Muscle of leg (tissue), 3 donors: ENCODE measurements at regions not wholly inside any gene's neighbourhood (a gene's known extent, or its start where the extent isn't known, plus 50 kb on each side); places are given as distances from the start of the nearest gene placed in this dataset.
A peak's percentile ranks its signal among the peaks of the same experiment; 100 is the strongest.

Experiments used
- DNase-seq: peaks from one replicate; pipeline ENCODE4 v3.0.0; 2013
- H3K27ac ChIP-seq: one replicate; pipeline ENCODE4 v1.5.1; 2013; ENCODE audit warnings: mild to moderate bottlenecking, low read length, control low read depth
- H3K27me3 ChIP-seq: one replicate; pipeline ENCODE4 v1.6.1; 2013; ENCODE audit warnings: low read length; ENCODE audit not compliant: control insufficient read depth, insufficient read depth
- H3K36me3 ChIP-seq: one replicate; pipeline ENCODE4 v1.6.1; 2013; ENCODE audit warnings: low read length; ENCODE audit not compliant: control insufficient read depth, insufficient read depth
- H3K4me1 ChIP-seq: one replicate; pipeline ENCODE4 v1.6.1; 2013; ENCODE audit warnings: low read length; ENCODE audit not compliant: control insufficient read depth, insufficient read depth
- H3K4me3 ChIP-seq: one replicate; pipeline ENCODE4 v1.5.1; 2013; ENCODE audit warnings: low read length, control low read depth
- H3K9me3 ChIP-seq: replicated peaks from 2 replicates; pipeline ENCODE4 v1.6.1; 2013; ENCODE audit warnings: low read depth, low read length; ENCODE audit not compliant: control insufficient read depth
- WGBS: methylation state at CpG from one replicate; pipeline ENCODE4 v1.1.5; 2013; ENCODE audit warnings: missing lambda C conversion rate; ENCODE audit not compliant: insufficient coverage; 5-methylcytosine and 5-hydroxymethylcytosine counted together

- WGBS = 36% methylated on average over 3 of the region's 3 CpGs
- Histone ChIP-seq H3K9me3 (no peaks in the 10 kb centered on the region), H3K36me3 (no peaks in the 10 kb centered on the region), H3K27me3 (no peaks in the 10 kb centered on the region), H3K4me3 (no peak overlapping the region), H3K27ac (no peak overlapping the region), H3K4me1 (no peaks in the 10 kb centered on the region)
- no peak for DNase-seq
Observed at GRCh38 chr3:102529452-102529851, 94.6 kb downstream of the ZPLD1 start.

- H3K4me1 ChIP-seq = no peaks in the 10 kb centered on the region
- no peak overlapping the region for H3K27ac ChIP-seq
- no peaks in the 10 kb centered on the region for H3K36me3 ChIP-seq
- H3K27me3 ChIP-seq = no peaks in the 10 kb centered on the region
- H3K9me3 ChIP-seq = no peaks in the 10 kb centered on the region
- WGBS = 100% methylated on average over 1 of the region's 4 CpGs
- no peak for DNase-seq
- H3K4me3 ChIP-seq = no peak overlapping the region
Observed at GRCh38 chr3:102530415-102531181, 95.8 kb downstream of the ZPLD1 start.

- DNase-seq = no peak
Observed at GRCh38 chr3:102531686-102532085, 96.9 kb downstream of the ZPLD1 start.

DNA sequence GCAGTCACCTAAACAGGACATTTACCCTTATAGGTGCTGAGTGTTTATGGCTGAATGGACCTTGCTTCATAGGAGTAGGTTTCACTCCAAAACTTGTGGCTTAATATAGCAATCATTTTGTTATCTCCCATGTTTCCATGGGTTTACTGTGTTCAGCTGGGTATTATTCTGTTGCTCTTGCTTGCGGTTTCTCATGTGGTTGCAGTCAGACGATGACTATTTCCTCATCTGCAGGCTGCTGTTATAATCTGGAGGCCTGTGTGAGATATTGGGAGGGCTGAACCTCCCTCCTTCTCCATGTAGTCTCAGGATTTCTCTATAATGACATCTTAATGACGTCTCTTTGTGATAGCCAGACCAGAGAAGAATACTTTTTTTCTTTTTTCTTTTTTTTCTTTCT, 98.1 kb downstream of the ZPLD1 start:
- 100% methylated on average over 1 of the region's 3 CpGs for WGBS
- H3K36me3 ChIP-seq = no peaks in the 10 kb centered on the region

More at GRCh38 chr3:102531686-102532085, 96.9 kb downstream of the ZPLD1 start:
- H3K4me1 ChIP-seq = no peaks in the 10 kb centered on the region
- no peaks in the 10 kb centered on the region for H3K9me3 ChIP-seq
- H3K4me3 ChIP-seq = no peak overlapping the region
- H3K27ac ChIP-seq = no peak overlapping the region
- no peaks in the 10 kb centered on the region for H3K36me3 ChIP-seq
- no peaks in the 10 kb centered on the region for H3K27me3 ChIP-seq

DNA sequence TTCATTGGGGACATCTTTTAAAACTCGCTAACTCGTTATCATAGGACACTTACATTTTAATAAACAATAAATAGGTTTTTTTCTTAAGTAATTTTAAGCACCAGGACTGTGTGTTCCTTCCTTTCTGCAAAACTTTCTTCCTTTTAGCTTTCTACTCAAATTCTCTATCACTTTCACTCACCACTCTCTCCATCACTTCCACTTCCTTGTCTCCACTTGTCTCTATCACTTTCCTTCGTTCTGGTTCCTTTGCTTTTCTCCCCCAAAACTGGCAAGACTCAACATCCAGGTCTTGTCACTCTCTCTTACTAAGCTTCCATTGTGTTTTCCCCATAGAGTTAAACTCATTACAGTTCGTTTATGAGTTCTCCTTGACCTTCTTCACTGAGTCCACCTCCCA, 99.0 kb downstream of the ZPLD1 start:
- H3K36me3 ChIP-seq = no peaks in the 10 kb centered on the region
- 58% methylated on average over 1 of the region's 4 CpGs for WGBS
- DNase-seq = no peak
- no peaks in the 10 kb centered on the region for H3K9me3 ChIP-seq
- H3K27me3 ChIP-seq = no peaks in the 10 kb centered on the region
- H3K4me3 ChIP-seq = no peak overlapping the region
- H3K27ac ChIP-seq = no peak overlapping the region
- no peaks in the 10 kb centered on the region for H3K4me1 ChIP-seq

More for the DNA sequence above, 98.1 kb downstream of the ZPLD1 start:
- H3K27ac ChIP-seq = no peak overlapping the region
- no peak overlapping the region for H3K4me3 ChIP-seq
- H3K9me3 ChIP-seq = no peaks in the 10 kb centered on the region
- H3K27me3 ChIP-seq = no peaks in the 10 kb centered on the region
- no peak for DNase-seq
- H3K4me1 ChIP-seq = no peaks in the 10 kb centered on the region

- no peaks in the 10 kb centered on the region for H3K36me3 ChIP-seq
- no peaks in the 10 kb centered on the region for H3K27me3 ChIP-seq
- H3K27ac ChIP-seq = no peak overlapping the region
- H3K4me1 ChIP-seq = no peaks in the 10 kb centered on the region
- no CpG with 5 or more reads among the region's 7 CpGs for WGBS
- no peaks in the 10 kb centered on the region for H3K9me3 ChIP-seq
- peak; percentile 73 for DNase-seq
- no peak overlapping the region for H3K4me3 ChIP-seq
Observed at GRCh38 chr3:102536456-102536855, 101.6 kb downstream of the ZPLD1 start.

GRCh38 chr3:102537123-102537522, 102.3 kb downstream of the ZPLD1 start:
- Histone ChIP-seq H3K4me1 (no peaks in the 10 kb centered on the region), H3K9me3 (no peaks in the 10 kb centered on the region), H3K27ac (no peak overlapping the region), H3K4me3 (no peak overlapping the region), H3K36me3 (no peaks in the 10 kb centered on the region), H3K27me3 (no peaks in the 10 kb centered on the region)
- DNase-seq = no peak
- no CpG with 5 or more reads among the region's 1 CpG for WGBS

- Histone ChIP-seq H3K9me3 (no peaks in the 10 kb centered on the region), H3K36me3 (no peaks in the 10 kb centered on the region), H3K4me3 (no peak overlapping the region), H3K4me1 (no peaks in the 10 kb centered on the region), H3K27ac (no peak overlapping the region), H3K27me3 (no peaks in the 10 kb centered on the region)
- 100% methylated on average over 1 of the region's 6 CpGs for WGBS
- DNase-seq = no peak
Observed at GRCh38 chr3:102544741-102545140, 109.9 kb downstream of the ZPLD1 start.

DNA sequence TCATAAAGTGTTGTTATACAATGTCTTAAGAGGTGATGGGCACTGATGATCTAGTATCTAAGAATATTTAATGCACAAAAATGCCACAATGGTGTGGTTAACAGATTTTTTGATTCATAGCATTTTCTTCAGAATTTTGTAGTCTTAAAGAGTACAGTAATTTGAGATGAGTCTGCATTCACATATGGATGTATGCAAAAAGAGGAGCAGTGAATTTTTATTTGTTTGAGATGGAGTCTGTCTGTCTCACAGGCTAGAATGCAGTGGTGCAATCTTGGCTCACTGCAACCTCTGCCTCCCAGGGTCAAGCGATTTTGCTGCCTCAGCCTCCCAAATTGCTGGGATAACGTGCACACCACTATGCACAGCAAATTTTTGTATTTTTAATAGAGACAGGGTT, 110.5 kb downstream of the ZPLD1 start:
- Histone ChIP-seq H3K36me3 (no peaks in the 10 kb centered on the region), H3K4me1 (no peaks in the 10 kb centered on the region), H3K9me3 (no peaks in the 10 kb centered on the region), H3K27ac (no peak overlapping the region), H3K4me3 (no peak overlapping the region), H3K27me3 (no peaks in the 10 kb centered on the region)
- DNase-seq = no peak
- WGBS = no CpG with 5 or more reads among the region's 2 CpGs

DNA sequence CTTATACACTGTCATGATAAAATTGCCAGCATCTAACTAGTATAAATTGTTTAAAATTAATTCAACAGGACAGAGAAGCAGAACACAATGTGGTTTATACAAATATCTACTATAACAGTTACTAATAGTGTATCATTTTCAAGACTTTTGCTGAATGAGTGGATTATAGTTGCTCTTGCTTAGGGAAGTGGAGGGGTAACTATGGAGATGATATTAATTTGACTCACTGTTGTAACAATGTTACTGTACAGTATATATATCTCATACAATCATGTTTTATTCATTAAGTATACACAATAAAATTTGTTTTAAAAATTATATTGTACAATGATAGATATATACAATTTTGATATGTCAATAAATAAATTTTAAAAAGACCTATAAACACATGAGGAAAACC, 119.1 kb downstream of the ZPLD1 start:
- H3K36me3 ChIP-seq = no peaks in the 10 kb centered on the region
- H3K4me3 ChIP-seq = no peak overlapping the region
- no peaks in the 10 kb centered on the region for H3K27me3 ChIP-seq
- no peak overlapping the region for H3K27ac ChIP-seq
- H3K9me3 ChIP-seq = no peaks in the 10 kb centered on the region
- no peaks in the 10 kb centered on the region for H3K4me1 ChIP-seq
- no peak for DNase-seq

DNA sequence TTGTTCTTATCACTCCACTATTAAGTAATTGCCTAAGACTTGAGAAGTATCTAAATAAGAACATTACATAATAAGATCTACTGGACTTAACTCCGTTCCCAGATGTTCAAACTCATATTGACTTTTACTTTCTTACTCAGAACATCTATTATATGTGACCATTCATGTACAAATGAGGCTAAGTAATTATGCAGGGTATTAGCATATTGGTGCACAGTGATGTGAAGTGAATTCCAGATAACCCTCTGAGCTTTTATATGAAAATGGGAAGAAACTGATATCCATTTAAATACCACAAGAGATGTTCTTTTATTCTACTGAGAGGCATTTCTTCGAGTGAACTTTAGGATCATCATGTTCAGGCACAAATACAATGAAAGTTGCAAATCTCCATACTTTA, 135.7 kb downstream of the ZPLD1 start:
- Histone ChIP-seq H3K4me1 (no peaks in the 10 kb centered on the region), H3K27me3 (no peaks in the 10 kb centered on the region), H3K36me3 (no peaks in the 10 kb centered on the region), H3K9me3 (no peaks in the 10 kb centered on the region), H3K27ac (no peak overlapping the region), H3K4me3 (no peak overlapping the region)
- DNase-seq = no peak
- WGBS = no CpG with 5 or more reads among the region's 2 CpGs
